OCI-LY3 (cell line): ENCODE measurements at regions not wholly inside any gene's neighbourhood (a gene's known extent, or its start where the extent isn't known, plus 50 kb on each side); places are given as distances from the start of the nearest gene placed in this dataset.

Experiments
- CTCF ChIP-seq: fragments of 200-600, 300-600 bp; sonication (generic); IDR thresholded peaks from 2 replicates; pipeline ENCODE4 v1.5.1; 2014; ENCODE audit warnings: antibody characterized with exemption, low read length, low read depth
- EZH2phosphoT487 ChIP-seq: fragments of 200-600 bp; shearing (Covaris generic); IDR thresholded peaks from 2 replicates; pipeline ENCODE4 v1.6.1; 2018; ENCODE audit warnings: antibody characterized with exemption, mixed run types, low read depth

- TF ChIP-seq EZH2phosphoT487 (no peak), CTCF (no peak)
These were observed 209.3 kb downstream of the TLE3 start for GRCh38 chr15:69888406-69888805.
